Activated naive CD4-positive, alpha-beta T cell treated with anti-CD3 and anti-CD28 coated beads, Interleukin-2, amount 10 ng/mL, durations not matched to agents 7 days and 5 days (primary cell): ENCODE measurements at regions not wholly inside any gene's neighbourhood (a gene's known extent, or its start where the extent isn't known, plus 50 kb on each side); places are given as distances from the start of the nearest gene placed in this dataset.

Source experiments
- CTCF ChIA-PET: fragments of 350-600 bp; sonication (Branson Sonifier 250); formaldehyde crosslinking; loops from one replicate; lab custom pipeline; 2021; ENCODE audit warnings: antibody characterized with exemption; lab: Charles Lee
- DNase-seq: peaks from one replicate; pipeline ENCODE4 v3.0.0-alpha.2; 2020
- H3K27ac Mint-ChIP-seq: one replicate; pipeline ENCODE4 v1.8.0; 2021; ENCODE audit warnings: mild to moderate bottlenecking, moderate library complexity, mixed read lengths
- H3K27me3 Mint-ChIP-seq: one replicate; pipeline ENCODE4 v1.8.0; 2021; ENCODE audit warnings: mild to moderate bottlenecking, mixed read lengths
- H3K36me3 Mint-ChIP-seq: one replicate; pipeline ENCODE4 v1.8.0; 2021; ENCODE audit warnings: mixed read lengths
- H3K4me1 Mint-ChIP-seq: one replicate; pipeline ENCODE4 v1.8.0; 2021; ENCODE audit warnings: mixed read lengths
- H3K4me3 Mint-ChIP-seq: one replicate; pipeline ENCODE4 v1.8.0; 2021; ENCODE audit warnings: mild to moderate bottlenecking, moderate library complexity, mixed read lengths
- H3K9me3 Mint-ChIP-seq: one replicate; pipeline ENCODE4 v1.8.0; 2021; ENCODE audit warnings: mixed read lengths

DNA sequence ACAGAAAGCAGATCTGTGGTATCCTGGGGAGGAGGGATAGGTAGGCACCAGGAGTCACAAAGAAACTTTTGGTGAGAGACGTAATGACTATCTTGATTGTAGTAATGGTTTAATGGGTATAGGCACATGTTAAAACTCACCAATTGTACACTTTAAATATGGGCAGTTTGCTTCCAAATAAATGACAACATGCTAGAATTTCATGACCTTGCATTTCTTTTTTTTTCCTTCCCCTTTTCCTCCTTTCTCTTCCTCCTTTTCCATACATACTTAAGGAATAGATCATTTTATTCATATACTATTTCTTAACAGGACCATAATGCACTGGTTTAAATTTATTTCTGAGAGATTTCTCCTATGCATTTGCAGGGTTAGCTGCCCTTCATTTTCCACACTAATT, 341.8 kb downstream of the TMEM182 start:
- H3K4me1 Mint-ChIP-seq, result no peaks in the 10 kb centered on the region
- H3K27me3 Mint-ChIP-seq, result no peaks in the 10 kb centered on the region
- no peak overlapping the region for H3K4me3 Mint-ChIP-seq
- peaks cover 3% of the 10 kb centered on the region for H3K9me3 Mint-ChIP-seq
- no peak for DNase-seq
- CTCF ChIA-PET, result no interaction called here
- no peaks in the 10 kb centered on the region for H3K36me3 Mint-ChIP-seq
- no peak overlapping the region for H3K27ac Mint-ChIP-seq

DNA sequence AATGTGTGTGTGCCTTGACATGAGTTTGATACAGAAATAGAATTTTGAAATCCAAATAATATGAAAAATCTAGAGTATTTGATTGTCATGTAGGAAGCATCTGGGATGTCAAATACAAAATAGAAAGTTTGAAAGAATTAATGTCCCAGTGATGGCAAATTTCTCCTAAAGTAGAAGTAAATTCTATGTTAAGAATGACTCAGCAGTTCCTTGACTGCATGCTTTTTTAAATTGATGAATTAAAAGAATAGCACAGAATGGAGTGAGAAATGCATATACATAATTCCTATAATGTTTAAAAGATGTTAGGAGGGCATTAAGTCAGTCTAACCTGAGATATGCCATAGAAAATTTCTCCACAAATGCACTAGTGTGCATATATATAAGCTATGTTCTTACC, 357.5 kb downstream of the TMEM182 start:
- no peaks in the 10 kb centered on the region for H3K4me1 Mint-ChIP-seq
- H3K4me3 Mint-ChIP-seq, result no peak overlapping the region
- DNase-seq, result no peak
- H3K27me3 Mint-ChIP-seq, result peaks cover 7% of the 10 kb centered on the region
- H3K36me3 Mint-ChIP-seq, result no peaks in the 10 kb centered on the region
- H3K27ac Mint-ChIP-seq, result no peak overlapping the region
- no peaks in the 10 kb centered on the region for H3K9me3 Mint-ChIP-seq
- CTCF ChIA-PET, result no interaction called here

GRCh38 chr2:103121106-103121505, 359.3 kb downstream of the TMEM182 start:
- Mint-ChIP-seq H3K36me3 (no peaks in the 10 kb centered on the region), H3K27ac (no peak overlapping the region), H3K9me3 (no peaks in the 10 kb centered on the region), H3K4me3 (no peak overlapping the region), H3K4me1 (no peaks in the 10 kb centered on the region), H3K27me3 (peaks cover 7% of the 10 kb centered on the region)
- CTCF ChIA-PET, result no interaction called here
- DNase-seq, result no peak

- no peak overlapping the region for H3K4me3 Mint-ChIP-seq
- peaks cover 7% of the 10 kb centered on the region for H3K27me3 Mint-ChIP-seq
- no peaks in the 10 kb centered on the region for H3K36me3 Mint-ChIP-seq
- CTCF ChIA-PET, result no interaction called here
- H3K4me1 Mint-ChIP-seq, result no peaks in the 10 kb centered on the region
- H3K9me3 Mint-ChIP-seq, result no peaks in the 10 kb centered on the region
- DNase-seq, result no peak
- H3K27ac Mint-ChIP-seq, result no peak overlapping the region
Measured at GRCh38 chr2:103123516-103123915, 361.7 kb downstream of the TMEM182 start.

- H3K4me1 Mint-ChIP-seq, result peaks cover 12% of the 10 kb centered on the region
- H3K36me3 Mint-ChIP-seq, result no peaks in the 10 kb centered on the region
- H3K9me3 Mint-ChIP-seq, result peaks cover 14% of the 10 kb centered on the region
- no peaks in the 10 kb centered on the region for H3K27me3 Mint-ChIP-seq
- no peak overlapping the region for H3K4me3 Mint-ChIP-seq
- no peak overlapping the region for H3K27ac Mint-ChIP-seq
- CTCF ChIA-PET, result no interaction called here
- no peak for DNase-seq
Measured at GRCh38 chr2:103130857-103131256, 369.0 kb downstream of the TMEM182 start.

- DNase-seq, result peak; percentile 34
- no peak overlapping the region for H3K27ac Mint-ChIP-seq
- no peaks in the 10 kb centered on the region for H3K36me3 Mint-ChIP-seq
- no peak overlapping the region for H3K4me3 Mint-ChIP-seq
- CTCF ChIA-PET, result no interaction called here
- H3K9me3 Mint-ChIP-seq, result peaks cover 18% of the 10 kb centered on the region
- H3K4me1 Mint-ChIP-seq, result peaks cover 13% of the 10 kb centered on the region
- H3K27me3 Mint-ChIP-seq, result no peaks in the 10 kb centered on the region
Measured at GRCh38 chr2:103132536-103133217, 370.8 kb downstream of the TMEM182 start.

- Mint-ChIP-seq H3K27ac (no peak overlapping the region), H3K27me3 (no peaks in the 10 kb centered on the region), H3K9me3 (peaks cover 21% of the 10 kb centered on the region), H3K4me1 (peaks cover 34% of the 10 kb centered on the region), H3K36me3 (no peaks in the 10 kb centered on the region), H3K4me3 (no peak overlapping the region)
- DNase-seq, result no peak
- CTCF ChIA-PET, result no interaction called here
Measured at GRCh38 chr2:103135679-103136078, 373.8 kb downstream of the TMEM182 start.

DNA sequence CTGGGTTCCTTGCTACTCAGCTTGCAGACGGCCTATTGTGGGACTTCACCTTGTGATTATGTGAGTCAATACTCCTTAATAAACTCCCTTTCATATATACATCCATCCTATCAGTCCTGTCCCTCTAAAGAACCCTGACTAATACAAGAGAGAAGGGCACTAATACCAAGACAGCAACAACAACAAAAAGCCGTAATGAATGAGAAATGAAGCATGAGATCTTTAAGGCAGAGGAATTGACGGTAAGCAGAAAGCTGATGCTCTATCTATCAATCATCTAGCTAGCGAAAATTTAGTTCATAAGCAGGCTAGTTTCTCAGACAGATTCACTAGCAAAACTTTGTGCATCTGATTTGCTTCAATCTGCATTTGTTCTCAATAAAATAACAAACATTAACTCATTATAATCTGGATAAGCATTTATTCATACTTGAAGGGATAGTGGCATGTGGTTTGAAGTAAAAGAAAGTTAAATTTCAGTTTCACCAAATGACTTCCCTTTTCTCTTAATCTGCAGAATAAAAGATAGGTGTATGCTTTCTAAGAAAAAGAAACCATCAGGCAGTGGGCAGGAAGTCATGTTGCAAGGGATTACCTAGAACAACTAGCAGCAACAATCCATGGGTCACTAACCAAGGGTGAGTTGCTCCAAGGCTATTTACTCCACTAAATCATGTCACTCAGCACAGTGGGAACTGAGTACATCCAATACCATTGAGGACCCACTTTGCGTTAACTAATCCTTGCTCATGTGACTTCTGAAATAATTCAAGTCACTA, 376.5 kb downstream of the TMEM182 start:
- peaks cover 22% of the 10 kb centered on the region for H3K4me1 Mint-ChIP-seq
- no peak overlapping the region for H3K4me3 Mint-ChIP-seq
- peak overlapping the region; percentile 35 for H3K27ac Mint-ChIP-seq
- H3K9me3 Mint-ChIP-seq, result peaks cover 24% of the 10 kb centered on the region
- H3K27me3 Mint-ChIP-seq, result no peaks in the 10 kb centered on the region
- CTCF ChIA-PET, result interaction anchor here (1.3 kb wide), 1 partner anchor 23 kb away, joined by 4 read pairs; no protein-coding TSS in a partner anchor
- peaks cover 2% of the 10 kb centered on the region for H3K36me3 Mint-ChIP-seq
- DNase-seq, result no peak

- Mint-ChIP-seq H3K27ac (no peak overlapping the region), H3K4me3 (no peak overlapping the region), H3K27me3 (no peaks in the 10 kb centered on the region), H3K9me3 (peaks cover 24% of the 10 kb centered on the region), H3K4me1 (peaks cover 22% of the 10 kb centered on the region), H3K36me3 (peaks cover 2% of the 10 kb centered on the region)
- no peak for DNase-seq
- CTCF ChIA-PET, result interaction anchor here (1.3 kb wide), 1 partner anchor 22 kb away, joined by 4 read pairs; no protein-coding TSS in a partner anchor
Measured at GRCh38 chr2:103139628-103140268, 377.9 kb downstream of the TMEM182 start.

DNA sequence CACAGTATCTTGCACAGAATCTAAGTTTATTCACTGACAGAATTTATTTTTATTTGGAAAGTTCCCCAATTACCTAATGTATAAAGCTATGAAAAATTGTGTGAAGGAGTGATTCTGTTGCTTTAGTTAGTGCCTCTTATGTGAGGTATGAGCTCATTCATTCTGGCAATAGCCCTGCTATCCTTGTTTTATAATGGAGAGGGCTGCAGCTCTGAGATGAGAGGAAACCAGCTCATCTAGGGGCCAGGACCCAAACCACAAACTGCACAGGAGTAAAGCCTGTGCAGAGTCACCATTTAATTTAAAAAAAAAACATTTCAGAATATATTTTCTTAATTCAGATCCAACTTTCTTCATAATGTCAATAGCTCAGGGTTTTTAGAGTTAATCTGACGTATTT, 383.0 kb downstream of the TMEM182 start:
- H3K27ac Mint-ChIP-seq, result no peak overlapping the region
- H3K4me1 Mint-ChIP-seq, result no peaks in the 10 kb centered on the region
- CTCF ChIA-PET, result interaction anchor here (2.0 kb wide), 1 partner anchor 16 kb away, joined by 4 read pairs; no protein-coding TSS in a partner anchor

GRCh38 chr2:103145739-103146138, 383.9 kb downstream of the TMEM182 start:
- Mint-ChIP-seq H3K27ac (no peak overlapping the region), H3K9me3 (peaks cover 10% of the 10 kb centered on the region), H3K4me1 (no peaks in the 10 kb centered on the region), H3K4me3 (no peak overlapping the region), H3K27me3 (no peaks in the 10 kb centered on the region), H3K36me3 (peaks cover 2% of the 10 kb centered on the region)
- no peak for DNase-seq
- CTCF ChIA-PET, result interaction anchor here (2.0 kb wide), 1 partner anchor 16 kb away, joined by 4 read pairs; no protein-coding TSS in a partner anchor

More for the DNA sequence above, 383.0 kb downstream of the TMEM182 start:
- DNase-seq, result no peak
- Mint-ChIP-seq H3K36me3 (peaks cover 2% of the 10 kb centered on the region), H3K9me3 (peaks cover 10% of the 10 kb centered on the region), H3K4me3 (no peak overlapping the region), H3K27me3 (no peaks in the 10 kb centered on the region)

GRCh38 chr2:103151046-103151445, 389.2 kb downstream of the TMEM182 start:
- CTCF ChIA-PET, result no interaction called here
- H3K4me3 Mint-ChIP-seq, result no peak overlapping the region
- no peaks in the 10 kb centered on the region for H3K9me3 Mint-ChIP-seq
- H3K36me3 Mint-ChIP-seq, result no peaks in the 10 kb centered on the region
- no peak for DNase-seq
- no peak overlapping the region for H3K27ac Mint-ChIP-seq
- no peaks in the 10 kb centered on the region for H3K4me1 Mint-ChIP-seq
- H3K27me3 Mint-ChIP-seq, result no peaks in the 10 kb centered on the region

GRCh38 chr2:103152556-103152955, 390.7 kb downstream of the TMEM182 start:
- DNase-seq, result no peak
- H3K9me3 Mint-ChIP-seq, result no peaks in the 10 kb centered on the region
- H3K27ac Mint-ChIP-seq, result no peak overlapping the region
- CTCF ChIA-PET, result no interaction called here
- no peaks in the 10 kb centered on the region for H3K4me1 Mint-ChIP-seq
- H3K27me3 Mint-ChIP-seq, result no peaks in the 10 kb centered on the region
- H3K4me3 Mint-ChIP-seq, result no peak overlapping the region
- no peaks in the 10 kb centered on the region for H3K36me3 Mint-ChIP-seq

GRCh38 chr2:103153580-103154284, 391.9 kb downstream of the TMEM182 start:
- DNase-seq, result no peak
- CTCF ChIA-PET, result no interaction called here
- no peak overlapping the region for H3K4me3 Mint-ChIP-seq
- no peaks in the 10 kb centered on the region for H3K4me1 Mint-ChIP-seq
- H3K27ac Mint-ChIP-seq, result no peak overlapping the region
- no peaks in the 10 kb centered on the region for H3K27me3 Mint-ChIP-seq
- no peaks in the 10 kb centered on the region for H3K9me3 Mint-ChIP-seq
- H3K36me3 Mint-ChIP-seq, result no peaks in the 10 kb centered on the region
